ENCODE measurements at regions not wholly inside any gene's neighbourhood (a gene's known extent, or its start where the extent isn't known, plus 50 kb on each side); places are given as distances from the start of the nearest gene placed in this dataset.

DNA sequence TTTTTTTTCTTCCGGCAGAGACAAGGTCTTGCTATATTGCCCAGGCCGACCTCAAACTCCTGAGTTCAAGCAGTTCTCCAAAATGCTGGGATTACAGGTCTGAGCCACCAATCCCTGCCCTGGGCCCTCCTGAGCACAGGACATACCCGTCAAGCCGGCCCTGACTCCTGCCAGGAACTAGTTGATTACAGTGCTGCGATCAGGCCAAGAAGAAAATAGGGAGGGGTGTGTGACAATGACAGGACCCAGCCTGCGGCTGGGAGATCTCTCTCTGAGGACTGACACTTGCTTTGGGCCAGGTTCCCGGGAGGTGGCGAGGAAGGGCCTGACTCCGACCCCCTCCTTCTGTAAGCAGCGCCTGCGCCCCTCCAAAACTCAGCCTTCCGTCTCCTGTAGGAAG lies 276.6 kb downstream of the MRTFB start:
- H3K4me1 Mint-ChIP-seq: no peaks in the 10 kb centered on the region

DNA sequence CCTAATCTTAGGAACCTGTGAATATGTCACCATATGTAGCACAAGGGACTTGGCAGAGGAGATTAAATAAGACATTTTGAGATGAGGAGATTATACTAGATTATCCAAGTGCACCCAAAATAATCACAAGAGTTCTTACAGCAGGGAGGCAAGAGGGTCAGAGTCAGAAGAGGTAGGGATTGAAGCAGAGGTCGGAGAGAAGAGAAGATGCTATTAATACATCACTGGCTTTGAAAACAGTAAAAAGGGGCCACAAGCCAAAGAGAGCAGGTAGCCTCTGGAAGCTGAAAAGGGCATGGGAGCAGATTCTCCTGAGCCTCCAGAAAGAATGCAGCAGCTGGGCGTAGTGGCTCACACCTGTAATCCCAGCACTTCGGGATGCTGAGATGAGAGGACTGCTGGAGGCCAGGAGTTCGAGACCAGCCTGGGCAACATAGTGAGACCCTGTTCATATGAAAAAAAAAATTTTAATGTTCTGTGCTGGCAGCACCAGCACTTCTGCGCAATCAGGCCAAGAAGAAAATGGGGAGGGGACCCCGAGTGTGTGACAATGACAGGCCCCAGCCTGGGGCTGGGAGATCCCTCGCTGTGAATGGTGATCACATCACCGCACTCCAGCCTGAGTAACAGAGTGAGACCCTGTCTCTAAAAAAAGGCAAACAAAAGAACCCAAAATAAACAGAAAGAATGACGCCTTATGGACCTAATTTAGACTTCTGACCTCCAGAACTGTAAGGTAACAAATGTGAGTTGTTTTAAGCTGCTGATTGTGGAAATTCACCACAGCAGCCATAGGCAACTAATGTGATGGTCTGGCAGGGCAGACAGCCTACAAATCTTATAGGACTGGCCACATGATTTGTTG lies 275.4 kb downstream of the MRTFB start:
- H3K4me1 Mint-ChIP-seq: no peaks in the 10 kb centered on the region
- H3K27me3 Mint-ChIP-seq (ENCODE audit: low read depth in 2 of 2): peaks cover 0 to 6% of the 10 kb centered on the region in 2 donors
- WGBS (ENCODE audit: insufficient coverage): 85% methylated on average over 9 of the region's 9 CpGs
- intact Hi-C loops (cut with micrococcal nuclease): no loop called here
- H3K4me3 ChIP-seq (ENCODE audit: low read length): no peak overlapping the region
- peaks cover 0 to 2% of the 10 kb centered on the region in 2 donors for H3K9me3 Mint-ChIP-seq
- H3K36me3 Mint-ChIP-seq: no peaks in the 10 kb centered on the region
- no peaks in the 10 kb centered on the region for H3K9me3 ChIP-seq (ENCODE audit: control insufficient read depth, insufficient read depth, low read length)
- H3K27ac Mint-ChIP-seq: no peak overlapping the region
- TF ChIP-seq, protein P1, sequence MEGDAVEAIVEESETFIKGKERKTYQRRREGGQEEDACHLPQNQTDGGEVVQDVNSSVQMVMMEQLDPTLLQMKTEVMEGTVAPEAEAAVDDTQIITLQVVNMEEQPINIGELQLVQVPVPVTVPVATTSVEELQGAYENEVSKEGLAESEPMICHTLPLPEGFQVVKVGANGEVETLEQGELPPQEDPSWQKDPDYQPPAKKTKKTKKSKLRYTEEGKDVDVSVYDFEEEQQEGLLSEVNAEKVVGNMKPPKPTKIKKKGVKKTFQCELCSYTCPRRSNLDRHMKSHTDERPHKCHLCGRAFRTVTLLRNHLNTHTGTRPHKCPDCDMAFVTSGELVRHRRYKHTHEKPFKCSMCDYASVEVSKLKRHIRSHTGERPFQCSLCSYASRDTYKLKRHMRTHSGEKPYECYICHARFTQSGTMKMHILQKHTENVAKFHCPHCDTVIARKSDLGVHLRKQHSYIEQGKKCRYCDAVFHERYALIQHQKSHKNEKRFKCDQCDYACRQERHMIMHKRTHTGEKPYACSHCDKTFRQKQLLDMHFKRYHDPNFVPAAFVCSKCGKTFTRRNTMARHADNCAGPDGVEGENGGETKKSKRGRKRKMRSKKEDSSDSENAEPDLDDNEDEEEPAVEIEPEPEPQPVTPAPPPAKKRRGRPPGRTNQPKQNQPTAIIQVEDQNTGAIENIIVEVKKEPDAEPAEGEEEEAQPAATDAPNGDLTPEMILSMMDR (IDR thresholded peaks at IDR 0.05): no peak
- H3K27ac ChIP-seq (ENCODE audit: low read length): no peak overlapping the region
- no peak for ATAC-seq
- no peak for DNase-seq
- H3K36me3 ChIP-seq (ENCODE audit: control insufficient read depth, insufficient read depth, low read length): no peaks in the 10 kb centered on the region
- H3K27me3 ChIP-seq (ENCODE audit: control insufficient read depth, insufficient read depth, low read length): no peaks in the 10 kb centered on the region
- H3K4me3 Mint-ChIP-seq: no peak overlapping the region
- H3K4me1 ChIP-seq (ENCODE audit: control insufficient read depth, insufficient read depth, low read length): no peaks in the 10 kb centered on the region

More for the DNA sequence above, 276.6 kb downstream of the MRTFB start:
- Histone ChIP-seq H3K27ac (ENCODE audit: low read length) (no peak overlapping the region), H3K27me3 (ENCODE audit: control insufficient read depth, insufficient read depth, low read length) (no peaks in the 10 kb centered on the region), H3K9me3 (ENCODE audit: control insufficient read depth, insufficient read depth, low read length) (no peaks in the 10 kb centered on the region), H3K4me1 (ENCODE audit: control insufficient read depth, insufficient read depth, low read length) (no peaks in the 10 kb centered on the region), H3K4me3 (ENCODE audit: low read length) (no peak overlapping the region), H3K36me3 (ENCODE audit: control insufficient read depth, insufficient read depth, low read length) (no peaks in the 10 kb centered on the region)
- TF ChIP-seq, protein P1 (IDR thresholded peaks at IDR 0.05): no peak
- H3K9me3 Mint-ChIP-seq: peaks cover 0 to 2% of the 10 kb centered on the region in 2 donors
- intact Hi-C loops (cut with micrococcal nuclease): no loop called here
- peaks cover 0 to 6% of the 10 kb centered on the region in 2 donors for H3K27me3 Mint-ChIP-seq (ENCODE audit: low read depth in 2 of 2)
- no peak for ATAC-seq
- 81% methylated on average over 12 of the region's 12 CpGs for WGBS (ENCODE audit: insufficient coverage)
- H3K36me3 Mint-ChIP-seq: no peaks in the 10 kb centered on the region
- DNase-seq: no peak
- H3K27ac Mint-ChIP-seq: no peak overlapping the region
- H3K4me3 Mint-ChIP-seq: no peak overlapping the region

DNA sequence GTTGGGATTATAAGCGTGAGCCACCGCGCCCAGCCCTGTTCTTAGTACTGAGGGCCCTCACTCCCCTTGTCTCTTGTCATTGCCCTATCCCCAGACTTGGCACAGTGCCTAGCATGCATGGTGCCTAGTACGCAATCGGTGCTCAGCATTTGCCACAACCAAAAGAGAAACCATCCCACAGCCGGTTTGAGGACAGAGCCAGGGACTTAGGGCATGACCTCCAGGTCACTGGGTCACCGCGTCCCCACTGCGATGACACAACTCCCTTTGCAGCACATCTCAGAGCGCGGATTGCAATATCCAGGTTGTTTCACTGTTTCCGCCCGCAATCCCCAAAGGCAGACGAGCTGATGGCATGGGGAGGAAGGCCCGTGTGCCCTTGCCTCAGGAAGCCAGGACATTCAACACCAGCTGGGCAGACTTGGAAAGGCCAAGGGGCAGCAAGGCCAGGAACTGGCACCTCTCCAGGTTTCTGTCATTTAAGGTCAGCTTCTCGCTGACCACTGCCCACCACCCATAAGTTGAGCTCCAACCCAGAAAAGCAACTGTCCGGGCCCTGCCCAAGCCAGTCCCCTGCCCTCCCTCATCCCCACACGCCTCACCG lies 274.5 kb downstream of the MRTFB start:
- H3K9me3 ChIP-seq (ENCODE audit: control insufficient read depth, insufficient read depth, low read length): no peaks in the 10 kb centered on the region
- H3K27me3 Mint-ChIP-seq (ENCODE audit: low read depth in 2 of 2): peaks cover 0 to 7% of the 10 kb centered on the region in 2 donors
- no peak for DNase-seq
- H3K27ac ChIP-seq (ENCODE audit: low read length): no peak overlapping the region
- peaks cover 0 to 2% of the 10 kb centered on the region in 2 donors for H3K9me3 Mint-ChIP-seq
- H3K36me3 Mint-ChIP-seq: no peaks in the 10 kb centered on the region
- intact Hi-C loops (cut with micrococcal nuclease): no loop called here
- TF ChIP-seq, protein P1 (IDR thresholded peaks at IDR 0.05): no peak
- 86% methylated on average over 19 of the region's 19 CpGs for WGBS (ENCODE audit: insufficient coverage)
- no peak overlapping the region for H3K27ac Mint-ChIP-seq
- no peaks in the 10 kb centered on the region for H3K4me1 Mint-ChIP-seq
- no peak overlapping the region for H3K4me3 Mint-ChIP-seq
- no peak for ATAC-seq
- no peaks in the 10 kb centered on the region for H3K4me1 ChIP-seq (ENCODE audit: control insufficient read depth, insufficient read depth, low read length)
- H3K36me3 ChIP-seq (ENCODE audit: control insufficient read depth, insufficient read depth, low read length): no peaks in the 10 kb centered on the region
- no peaks in the 10 kb centered on the region for H3K27me3 ChIP-seq (ENCODE audit: control insufficient read depth, insufficient read depth, low read length)
- no peak overlapping the region for H3K4me3 ChIP-seq (ENCODE audit: low read length)

Data from natural killer cell (primary cell).